GM10266 (cell line): ENCODE measurements at regions not wholly inside any gene's neighbourhood (a gene's known extent, or its start where the extent isn't known, plus 50 kb on each side); places are given as distances from the start of the nearest gene placed in this dataset.

Experiments
- DNase-seq: peaks from one replicate; pipeline ENCODE4 v3.0.0; 2012; ENCODE audit errors: extremely low spot score
- CTCF ChIP-seq: IDR thresholded peaks from 2 replicates; pipeline ENCODE4 v1.5.1; 2012; ENCODE audit warnings: mild to moderate bottlenecking, low read depth; ENCODE audit not compliant: control insufficient read depth, insufficient read depth; ENCODE audit errors: missing control alignments

DNA sequence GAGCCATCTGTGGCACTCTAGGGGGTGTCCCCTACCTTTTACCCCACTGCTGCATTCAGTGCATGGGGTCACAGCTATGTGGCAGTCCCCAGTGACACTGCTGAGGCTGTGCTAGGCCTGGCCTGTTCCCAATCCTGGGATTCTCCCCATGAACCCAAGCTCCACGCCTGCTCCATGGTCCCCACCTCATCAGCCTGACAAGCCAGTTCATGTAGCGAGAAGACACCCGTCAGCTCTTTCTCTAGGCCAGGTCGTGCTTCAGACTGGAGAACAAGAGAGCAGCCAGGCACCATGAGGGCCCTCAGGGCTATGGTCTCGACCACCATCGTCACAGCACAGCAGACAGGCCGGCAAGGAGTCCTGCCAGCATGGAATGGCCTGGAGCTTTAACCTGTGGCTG, 72.8 kb upstream of the PRR20G start:
- no peak for TF ChIP-seq CTCF
- no peak for DNase-seq

GRCh38 chr3:127358641-127359040, 70.8 kb upstream of the PRR20G start:
- no peak for DNase-seq
- TF ChIP-seq CTCF, result no peak

GRCh38 chr3:127356381-127356780, 68.5 kb upstream of the PRR20G start:
- no peak for TF ChIP-seq CTCF
- DNase-seq, result no peak

DNA sequence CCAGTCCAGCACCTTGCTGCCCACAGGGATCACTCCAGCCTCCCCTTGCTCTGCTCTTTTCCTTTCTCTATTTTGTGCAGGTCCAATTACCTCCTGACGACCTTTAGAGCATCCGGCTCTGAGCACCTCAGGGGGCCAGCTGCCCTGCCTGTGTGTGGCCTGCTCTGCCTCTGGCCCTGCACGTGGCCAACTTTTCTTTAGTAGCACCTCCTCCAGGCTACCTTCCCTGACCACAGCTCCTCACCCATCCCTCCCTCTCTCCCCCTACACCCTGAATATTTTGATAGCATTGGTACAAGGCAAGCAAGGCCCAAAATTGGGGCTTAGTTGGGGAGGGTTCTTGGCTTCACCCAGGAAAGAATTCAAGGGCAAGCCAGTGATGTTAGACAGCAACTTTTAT, 66.9 kb upstream of the PRR20G start:
- DNase-seq, result no peak
- no peak for TF ChIP-seq CTCF

- TF ChIP-seq CTCF, result no peak
- no peak for DNase-seq
These were observed 64.8 kb upstream of the PRR20G start for GRCh38 chr3:127352612-127353011.

DNA sequence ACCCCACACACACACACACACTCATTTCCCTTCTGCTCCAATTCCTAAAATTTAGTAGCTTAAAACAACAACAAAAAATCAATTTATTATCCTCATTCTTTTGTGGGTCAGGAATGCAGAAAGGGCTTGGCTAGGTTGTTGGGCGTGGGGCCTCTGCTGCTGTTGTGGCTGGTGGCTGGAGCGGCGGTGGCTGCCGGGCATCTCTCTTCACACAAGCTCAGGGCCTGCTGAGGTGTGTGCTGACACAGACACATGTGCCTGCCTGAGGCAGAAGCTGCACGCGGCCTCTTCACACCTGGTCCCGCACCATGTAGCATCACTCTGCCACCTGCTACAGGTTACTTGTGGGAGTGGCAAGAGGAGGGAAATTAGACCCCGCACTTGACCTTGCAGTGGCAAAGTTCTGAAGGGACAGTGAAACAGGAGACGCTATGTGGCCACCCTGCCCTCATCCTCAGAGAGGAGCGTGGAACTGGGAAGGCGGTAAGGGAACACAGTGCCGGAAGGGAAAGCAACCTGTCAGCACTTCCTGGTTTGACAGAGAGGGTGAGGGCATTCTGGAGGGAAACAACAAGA, 64.0 kb upstream of the PRR20G start:
- TF ChIP-seq CTCF, result no peak
- no peak for DNase-seq

GRCh38 chr3:127351321-127351720, 63.5 kb upstream of the PRR20G start:
- no peak for TF ChIP-seq CTCF
- no peak for DNase-seq
